Stimulated activated memory B cell treated with anti-CD40 and anti-IgM and Interleukin-4, amounts not matched to agents 10 μg/mL and 1 μg/mL and 100 μg/mL, for 72 hours (primary cell): ENCODE measurements at regions not wholly inside any gene's neighbourhood (a gene's known extent, or its start where the extent isn't known, plus 50 kb on each side); places are given as distances from the start of the nearest gene placed in this dataset.

Experiments used
- ATAC-seq: fragments of 150-1000 bp; cut with Tn5 transposase; 2 replicates; pipeline ENCODE4 v1.10.0; 2021
- H3K27ac Mint-ChIP-seq: one replicate; pipeline ENCODE4 v1.8.0; 2022; ENCODE audit warnings: mild to moderate bottlenecking, mixed read lengths
- H3K27me3 Mint-ChIP-seq: one replicate; pipeline ENCODE4 v1.8.0; 2022; ENCODE audit warnings: mixed read lengths
- H3K36me3 Mint-ChIP-seq: one replicate; pipeline ENCODE4 v1.8.0; 2022; ENCODE audit warnings: mixed read lengths
- H3K4me1 Mint-ChIP-seq: one replicate; pipeline ENCODE4 v1.8.0; 2022; ENCODE audit warnings: mixed read lengths
- H3K4me3 Mint-ChIP-seq: one replicate; pipeline ENCODE4 v1.8.0; 2022; ENCODE audit warnings: mild to moderate bottlenecking, moderate library complexity, mixed read lengths
- H3K9me3 Mint-ChIP-seq: one replicate; pipeline ENCODE4 v1.8.0; 2022; ENCODE audit warnings: mixed read lengths

DNA sequence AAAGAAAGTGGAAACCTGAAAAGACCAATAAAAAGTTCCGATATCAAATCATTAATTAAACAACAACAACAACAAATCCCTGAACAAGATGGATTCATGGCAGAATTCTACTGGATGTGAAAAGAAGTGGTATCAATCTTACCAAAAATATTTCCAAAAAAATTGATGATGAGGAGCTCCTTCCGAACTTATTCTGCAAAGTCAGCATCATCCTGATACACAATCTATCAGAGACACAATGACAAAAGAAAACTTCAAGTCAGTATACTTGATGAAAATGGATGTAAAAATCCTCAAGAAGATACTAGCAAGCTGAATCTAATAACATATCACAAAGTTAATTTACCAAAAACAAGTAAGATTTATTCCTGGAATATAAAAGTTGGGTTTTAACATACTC lies 881.8 kb downstream of the SI start:
- no peaks in the 10 kb centered on the region for H3K36me3 Mint-ChIP-seq
- H3K9me3 Mint-ChIP-seq = peaks cover 5% of the 10 kb centered on the region
- H3K27ac Mint-ChIP-seq = no peak overlapping the region
- H3K4me1 Mint-ChIP-seq = no peaks in the 10 kb centered on the region
- H3K4me3 Mint-ChIP-seq = no peak overlapping the region
- ATAC-seq = no peak
- H3K27me3 Mint-ChIP-seq = no peaks in the 10 kb centered on the region

- Mint-ChIP-seq H3K9me3 (peaks cover 5% of the 10 kb centered on the region), H3K4me1 (no peaks in the 10 kb centered on the region), H3K27me3 (no peaks in the 10 kb centered on the region), H3K27ac (no peak overlapping the region), H3K36me3 (no peaks in the 10 kb centered on the region), H3K4me3 (no peak overlapping the region)
- no peak for ATAC-seq
Measured at GRCh38 chr3:164194842-164195241, 883.5 kb downstream of the SI start.

DNA sequence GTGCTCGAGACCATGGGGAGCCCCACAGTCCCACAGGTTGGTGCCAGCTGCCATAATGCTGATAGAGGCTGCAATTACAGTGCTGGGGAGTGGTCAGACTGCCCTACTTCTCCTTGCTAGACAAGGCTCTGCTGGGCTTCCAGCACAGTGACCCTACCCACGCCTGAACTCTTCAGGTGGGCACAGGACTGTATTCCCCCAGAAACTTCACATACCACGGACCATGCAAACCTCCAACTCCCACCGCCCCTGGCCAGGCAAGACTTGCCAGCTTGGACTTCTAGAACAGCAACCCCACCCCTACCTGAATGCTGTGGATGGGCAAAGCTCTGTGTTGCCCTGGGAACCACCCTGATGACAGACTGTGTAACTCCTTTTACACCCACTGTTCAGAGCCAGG lies 885.3 kb downstream of the SI start:
- no peak overlapping the region for H3K27ac Mint-ChIP-seq
- ATAC-seq = peak; percentile 39
- no peaks in the 10 kb centered on the region for H3K27me3 Mint-ChIP-seq
- peaks cover 5% of the 10 kb centered on the region for H3K9me3 Mint-ChIP-seq
- no peak overlapping the region for H3K4me3 Mint-ChIP-seq
- no peaks in the 10 kb centered on the region for H3K4me1 Mint-ChIP-seq
- no peaks in the 10 kb centered on the region for H3K36me3 Mint-ChIP-seq

DNA sequence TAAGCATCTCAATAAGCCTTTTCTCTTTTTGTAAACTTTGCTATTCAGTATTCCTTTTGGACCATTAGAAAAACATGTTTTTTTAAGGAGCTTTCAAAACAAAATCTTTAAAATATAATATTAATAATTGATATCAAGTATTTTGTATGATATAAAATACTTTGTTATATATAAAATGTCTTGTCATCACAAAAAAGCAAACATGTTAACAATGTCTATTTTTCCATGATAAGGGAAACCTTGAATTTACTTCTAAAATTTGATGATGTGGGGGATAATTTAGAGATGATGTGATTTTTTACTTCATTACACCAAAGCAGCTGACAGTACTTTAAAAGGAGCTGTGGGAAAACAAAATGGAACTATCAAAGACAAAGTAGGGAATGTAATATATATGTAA lies 887.7 kb downstream of the SI start:
- Mint-ChIP-seq H3K4me1 (no peaks in the 10 kb centered on the region), H3K27me3 (no peaks in the 10 kb centered on the region), H3K9me3 (peaks cover 2% of the 10 kb centered on the region), H3K4me3 (no peak overlapping the region), H3K27ac (no peak overlapping the region), H3K36me3 (no peaks in the 10 kb centered on the region)
- ATAC-seq = no peak

- no peak for ATAC-seq
- Mint-ChIP-seq H3K9me3 (peaks cover 8% of the 10 kb centered on the region), H3K4me3 (no peak overlapping the region), H3K4me1 (no peaks in the 10 kb centered on the region), H3K36me3 (no peaks in the 10 kb centered on the region), H3K27me3 (no peaks in the 10 kb centered on the region), H3K27ac (no peak overlapping the region)
Measured at GRCh38 chr3:164186095-164186494, 892.2 kb downstream of the SI start.

GRCh38 chr3:164179110-164179774 lies 899.1 kb downstream of the SI start:
- Mint-ChIP-seq H3K4me1 (no peaks in the 10 kb centered on the region), H3K4me3 (no peak overlapping the region), H3K27ac (no peak overlapping the region), H3K27me3 (no peaks in the 10 kb centered on the region), H3K36me3 (no peaks in the 10 kb centered on the region), H3K9me3 (peaks cover 4% of the 10 kb centered on the region)
- ATAC-seq = peak; percentile 16

GRCh38 chr3:164174059-164174458 lies 904.2 kb downstream of the SI start:
- H3K4me3 Mint-ChIP-seq = no peak overlapping the region
- ATAC-seq = no peak
- H3K27ac Mint-ChIP-seq = no peak overlapping the region
- H3K36me3 Mint-ChIP-seq = no peaks in the 10 kb centered on the region
- no peaks in the 10 kb centered on the region for H3K27me3 Mint-ChIP-seq
- no peaks in the 10 kb centered on the region for H3K9me3 Mint-ChIP-seq
- H3K4me1 Mint-ChIP-seq = no peaks in the 10 kb centered on the region

DNA sequence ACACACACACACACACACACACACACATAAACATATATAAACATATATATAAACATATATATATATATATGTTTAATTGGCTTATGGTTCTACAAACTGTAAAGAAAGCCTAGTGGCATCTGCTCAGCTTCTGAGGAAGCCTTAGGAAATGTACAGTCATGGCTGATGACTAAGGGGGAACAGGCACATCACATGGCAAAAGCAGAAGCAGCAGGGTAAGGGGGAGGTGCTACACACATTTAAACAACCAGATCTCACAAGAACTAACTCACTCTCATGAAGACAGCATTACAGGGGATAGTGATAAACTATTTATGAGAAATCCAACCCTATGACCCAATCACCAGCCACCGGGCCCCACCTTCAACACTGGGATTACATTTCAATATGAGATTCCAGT lies 922.9 kb downstream of the SI start:
- ATAC-seq = no peak
- Mint-ChIP-seq H3K36me3 (no peaks in the 10 kb centered on the region), H3K4me3 (no peak overlapping the region), H3K9me3 (peaks cover 22% of the 10 kb centered on the region), H3K27me3 (no peaks in the 10 kb centered on the region), H3K27ac (no peak overlapping the region), H3K4me1 (no peaks in the 10 kb centered on the region)

DNA sequence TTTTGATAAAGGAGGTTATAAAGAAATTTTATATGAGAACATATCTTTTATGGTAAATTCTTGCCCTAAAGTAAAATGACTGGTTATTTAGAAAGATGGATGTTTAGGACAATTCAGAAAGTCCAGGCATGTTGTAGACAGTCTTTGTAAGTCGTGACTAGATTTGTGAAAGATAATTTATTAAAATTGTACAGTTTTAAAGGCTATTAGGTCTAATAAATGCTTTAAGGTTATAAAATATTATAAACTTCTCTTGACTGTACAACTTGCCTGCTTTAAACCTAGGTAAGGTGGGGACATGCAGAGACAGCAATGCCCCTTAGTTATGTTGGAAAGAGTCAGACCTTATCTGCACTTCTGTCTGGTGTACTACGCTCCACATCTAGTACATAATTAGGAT lies 933.5 kb downstream of the SI start:
- Mint-ChIP-seq H3K36me3 (no peaks in the 10 kb centered on the region), H3K27ac (no peak overlapping the region), H3K4me3 (no peak overlapping the region), H3K9me3 (peaks cover 11% of the 10 kb centered on the region), H3K27me3 (no peaks in the 10 kb centered on the region), H3K4me1 (no peaks in the 10 kb centered on the region)
- no peak for ATAC-seq

GRCh38 chr3:164132878-164133277 lies 945.4 kb downstream of the SI start:
- H3K27me3 Mint-ChIP-seq = no peaks in the 10 kb centered on the region
- H3K27ac Mint-ChIP-seq = no peak overlapping the region
- H3K9me3 Mint-ChIP-seq = peaks cover 4% of the 10 kb centered on the region
- H3K36me3 Mint-ChIP-seq = no peaks in the 10 kb centered on the region
- H3K4me3 Mint-ChIP-seq = no peak overlapping the region
- no peaks in the 10 kb centered on the region for H3K4me1 Mint-ChIP-seq
- no peak for ATAC-seq

DNA sequence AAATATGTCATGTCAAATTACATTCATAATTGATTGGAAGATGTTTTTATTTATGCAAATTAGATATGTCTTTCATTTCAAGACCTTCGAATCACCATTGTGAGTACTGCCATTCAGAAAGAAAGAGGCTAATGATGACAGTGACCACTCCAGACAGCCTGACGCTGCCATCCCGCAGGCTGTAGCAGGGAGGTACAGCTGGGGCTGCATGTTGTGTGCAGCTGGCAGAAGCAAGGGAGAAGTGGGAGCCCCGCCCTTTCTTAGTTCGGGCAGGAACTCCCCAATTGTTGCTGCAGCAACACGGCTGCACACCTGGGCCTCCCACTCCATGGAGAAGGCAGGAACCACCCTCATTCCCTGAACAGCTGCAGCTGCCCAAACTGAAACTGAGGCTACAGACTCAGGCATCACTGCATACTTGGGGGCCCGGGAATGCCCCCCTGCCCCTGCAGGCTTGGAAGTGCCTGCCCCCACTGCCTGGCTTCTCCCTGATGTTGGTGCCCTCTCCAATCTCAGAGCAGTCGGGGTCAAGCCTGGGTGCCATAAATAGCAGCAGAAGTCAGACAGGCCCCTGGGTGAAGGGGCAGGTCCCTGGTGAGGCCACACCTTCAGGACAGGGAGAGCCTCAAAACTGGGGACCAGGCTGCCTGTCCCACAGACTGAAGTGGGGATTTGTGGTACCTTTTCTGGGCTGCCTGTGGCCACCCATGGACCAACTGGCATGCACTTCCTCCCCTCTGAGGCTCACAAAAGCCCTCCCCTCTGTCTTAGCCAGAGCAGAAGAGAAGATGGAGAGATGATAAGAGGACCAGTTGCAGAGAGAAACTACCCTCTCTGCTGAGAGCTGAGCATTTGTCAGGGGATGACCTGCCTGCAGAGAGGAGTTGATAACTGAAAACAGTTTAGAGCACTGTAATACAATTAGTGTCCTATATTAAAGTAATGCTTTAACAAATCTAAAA lies 964.6 kb downstream of the SI start:
- Mint-ChIP-seq H3K27me3 (no peaks in the 10 kb centered on the region), H3K4me3 (no peak overlapping the region), H3K36me3 (no peaks in the 10 kb centered on the region), H3K27ac (no peak overlapping the region), H3K4me1 (no peaks in the 10 kb centered on the region), H3K9me3 (peaks cover 6% of the 10 kb centered on the region)
- no peak for ATAC-seq

DNA sequence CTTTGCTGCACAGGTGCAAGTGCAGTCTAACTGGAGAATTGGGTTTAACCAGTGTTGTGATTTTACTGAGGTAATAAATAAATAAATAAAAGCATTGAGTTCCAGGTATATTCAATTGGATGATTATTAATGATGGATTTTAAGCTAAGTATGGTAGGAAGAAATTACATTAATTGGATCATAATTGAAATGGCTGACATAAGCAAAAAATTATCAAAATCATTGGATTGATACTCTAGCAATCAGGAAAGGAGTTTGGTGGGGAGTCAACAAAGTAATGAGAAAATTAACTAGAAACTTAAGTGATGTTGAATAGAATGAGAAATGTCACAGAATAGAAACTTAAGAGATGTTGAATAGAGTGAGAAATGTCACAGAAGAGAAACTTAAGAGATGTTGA lies 981.9 kb downstream of the SI start:
- H3K27ac Mint-ChIP-seq = no peak overlapping the region
- no peak overlapping the region for H3K4me3 Mint-ChIP-seq
- H3K27me3 Mint-ChIP-seq = no peaks in the 10 kb centered on the region
- ATAC-seq = no peak
- peaks cover 10% of the 10 kb centered on the region for H3K9me3 Mint-ChIP-seq
- H3K4me1 Mint-ChIP-seq = no peaks in the 10 kb centered on the region
- no peaks in the 10 kb centered on the region for H3K36me3 Mint-ChIP-seq

DNA sequence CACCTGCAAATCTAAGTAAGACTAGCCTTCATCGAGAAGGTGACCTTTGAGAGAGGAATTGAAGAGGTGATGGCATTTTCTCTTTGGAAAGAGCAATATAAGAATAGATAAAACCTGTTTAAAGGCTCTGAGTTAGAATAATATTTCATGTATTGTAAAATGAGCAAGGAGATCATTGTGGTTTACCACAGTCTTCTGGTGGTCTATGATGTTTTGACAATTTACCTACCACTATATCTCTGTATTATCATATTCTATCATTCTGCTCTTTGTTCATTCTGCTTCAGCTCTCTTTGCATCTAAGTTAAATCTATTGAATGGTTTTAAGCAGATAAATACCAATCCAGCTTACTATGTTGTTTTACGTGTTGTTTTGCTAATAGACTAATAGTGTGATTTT lies 982.3 kb downstream of the SI start:
- H3K27me3 Mint-ChIP-seq = no peaks in the 10 kb centered on the region
- no peaks in the 10 kb centered on the region for H3K4me1 Mint-ChIP-seq
- ATAC-seq = no peak
- no peak overlapping the region for H3K27ac Mint-ChIP-seq
- H3K9me3 Mint-ChIP-seq = peaks cover 10% of the 10 kb centered on the region
- H3K4me3 Mint-ChIP-seq = no peak overlapping the region
- H3K36me3 Mint-ChIP-seq = no peaks in the 10 kb centered on the region

GRCh38 chr3:164095279-164095678 lies 983.0 kb downstream of the SI start:
- H3K4me1 Mint-ChIP-seq = no peaks in the 10 kb centered on the region
- no peaks in the 10 kb centered on the region for H3K27me3 Mint-ChIP-seq
- peaks cover 12% of the 10 kb centered on the region for H3K9me3 Mint-ChIP-seq
- H3K4me3 Mint-ChIP-seq = no peak overlapping the region
- H3K36me3 Mint-ChIP-seq = no peaks in the 10 kb centered on the region
- H3K27ac Mint-ChIP-seq = no peak overlapping the region
- ATAC-seq = no peak

DNA sequence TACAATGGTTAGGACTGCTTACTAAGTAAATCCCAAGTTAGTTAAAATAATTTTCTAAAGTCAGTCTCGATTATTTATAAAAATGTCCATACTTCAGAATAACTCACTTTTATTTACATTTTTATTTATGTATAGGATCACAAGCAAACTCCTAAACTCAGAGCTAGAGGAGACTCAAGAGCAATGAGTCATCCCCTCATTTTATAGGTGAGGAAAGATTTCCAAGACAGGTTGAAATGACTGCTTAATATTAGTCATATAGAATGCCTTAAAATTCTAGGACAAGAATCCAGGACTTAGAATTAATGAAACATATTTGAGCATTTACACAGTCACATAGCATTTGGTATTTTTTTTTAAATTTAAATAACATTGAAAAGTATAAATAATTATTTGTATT lies 983.8 kb downstream of the SI start:
- no peak for ATAC-seq
- H3K4me3 Mint-ChIP-seq = no peak overlapping the region
- no peaks in the 10 kb centered on the region for H3K36me3 Mint-ChIP-seq
- peaks cover 9% of the 10 kb centered on the region for H3K9me3 Mint-ChIP-seq
- H3K4me1 Mint-ChIP-seq = no peaks in the 10 kb centered on the region
- H3K27ac Mint-ChIP-seq = no peak overlapping the region
- no peaks in the 10 kb centered on the region for H3K27me3 Mint-ChIP-seq

- no peaks in the 10 kb centered on the region for H3K36me3 Mint-ChIP-seq
- no peaks in the 10 kb centered on the region for H3K27me3 Mint-ChIP-seq
- H3K27ac Mint-ChIP-seq = no peak overlapping the region
- H3K4me1 Mint-ChIP-seq = no peaks in the 10 kb centered on the region
- no peak overlapping the region for H3K4me3 Mint-ChIP-seq
- no peak for ATAC-seq
- peaks cover 8% of the 10 kb centered on the region for H3K9me3 Mint-ChIP-seq
Measured at GRCh38 chr3:164080208-164080607, 998.1 kb downstream of the SI start.
